Adrenal gland (tissue), 9 donors: ENCODE measurements at regions not wholly inside any gene's neighbourhood (a gene's known extent, or its start where the extent isn't known, plus 50 kb on each side); places are given as distances from the start of the nearest gene placed in this dataset.

Source experiments
- DNase-seq, 7 donors: peaks; one replicate each; pipeline ENCODE4 v3.0.0-alpha.2; 2019 to 2020
- H3K27ac ChIP-seq, 5 donors: fragments of 200-600 bp; sonication (generic) in 4 of 5; 1 replicate in 3 of 5; 2 replicates in 2 of 5; pipeline versions ENCODE4 v1.5.1 to v1.8.0; 2016 to 2020; ENCODE audit warnings: mild to moderate bottlenecking in 1 of 5
- H3K27me3 ChIP-seq: fragments of 200-600 bp; 2 replicates; pipeline ENCODE4 v1.8.0; 2021
- H3K36me3 ChIP-seq, 2 donors: fragments of 200-600 bp; replicated peaks in 1 of 2; 1 replicate in 1 of 2; 2 replicates in 1 of 2; pipeline versions ENCODE4 v1.5.1 to v1.8.0; 2018 to 2022
- H3K4me1 ChIP-seq, 2 donors: fragments of 200-600 bp; replicated peaks in 1 of 2; 1 replicate in 1 of 2; 2 replicates in 1 of 2; pipeline versions ENCODE4 v1.5.1 to v1.8.0; 2018 to 2021
- H3K4me3 ChIP-seq, 4 donors: fragments of 200-600 bp; sonication (generic) in 3 of 4; one replicate each; pipeline ENCODE4 v1.5.1; 2016 to 2018
- H3K9me3 ChIP-seq, 3 donors: fragments of 200-600 bp; sonication (generic) in 1 of 3; replicated peaks in 1 of 3; 1 replicate in 2 of 3; 2 replicates in 1 of 3; pipeline versions ENCODE4 v1.5.1 to v1.8.0; 2016 to 2021
- CTCF ChIP-seq, 6 experiments: fragments of 450-650 bp in 4 of 6; fragments of 200-600 bp in 2 of 6; sonication (generic) in 1 of 6; IDR thresholded peaks; 1 replicate in 5 of 6; 2 replicates in 1 of 6; pipeline versions ENCODE4 v1.5.1 to v1.8.0; 2016 to 2021; ENCODE audit warnings: antibody characterized with exemption in 6 of 6, mild to moderate bottlenecking in 2 of 6, moderate library complexity in 1 of 6
- POLR2A ChIP-seq, 2 donors: fragments of 450-650 bp; IDR thresholded peaks; one replicate each; pipeline ENCODE4 v1.6.1; 2017; ENCODE audit warnings: antibody characterized with exemption in 2 of 2, mild to moderate bottlenecking in 2 of 2, moderate library complexity in 1 of 2
- WGBS, 4 donors: extraction: QIAGEN DNeasy Blood & Tissue Kit in 2 of 4; methylation state at CpG; one replicate each; pipeline versions ENCODE4 v1.1.5 to v1.1.7; 2013 to 2017; 5-methylcytosine and 5-hydroxymethylcytosine counted together
- intact Hi-C, 2 donors: fragments of 100-400 bp; cut with DNase I; formaldehyde crosslinking; loops; one replicate each; pipeline versions ENCODE4 v1.14.1 to v1.15.0; 2022 to 2023
- donor health status: healthy with polysubstance abuse.
- donor health status: Bipolar disorder and iron deficiency.
- donor health status: DM: yes; HTN: yes; CAD: no.
- donor health status: DM: no; HTN: no; CAD: no.
- donor health status: DM: no; HTN: no; CAD: no.

GRCh38 chr9:7481570-7481969, 318.0 kb downstream of the DMAC1 start:
- intact Hi-C loops = no loop called here
- no peak for TF ChIP-seq POLR2A (IDR thresholded peaks at IDR 0.05)
- Histone ChIP-seq H3K9me3 (no peaks in the 10 kb centered on the region), H3K4me1 (no peaks in the 10 kb centered on the region), H3K4me3 (no peak overlapping the region), H3K27me3 (no peaks in the 10 kb centered on the region), H3K36me3 (no peaks in the 10 kb centered on the region), H3K27ac (no peak overlapping the region)
- DNase-seq = no peak

- Histone ChIP-seq H3K4me1 (no peaks in the 10 kb centered on the region), H3K4me3 (no peak overlapping the region), H3K27me3 (no peaks in the 10 kb centered on the region), H3K27ac (no peak overlapping the region), H3K9me3 (no peaks in the 10 kb centered on the region), H3K36me3 (no peaks in the 10 kb centered on the region)
- intact Hi-C loops = no loop called here
- no peak for DNase-seq
- WGBS, 4 donors = 60 to 81% (median 73%) methylated on average over 4 of the region's 4 CpGs
- TF ChIP-seq POLR2A (IDR thresholded peaks at IDR 0.05) = no peak
- TF ChIP-seq CTCF (IDR thresholded peaks at IDR 0.05) = no peak
Measured at GRCh38 chr9:7479300-7479699, 320.3 kb downstream of the DMAC1 start.

- WGBS, 4 donors = 80 to 90% (median 85%) methylated on average over 2 of the region's 2 CpGs
- no peak for TF ChIP-seq POLR2A (IDR thresholded peaks at IDR 0.05)
- no peak for TF ChIP-seq CTCF (IDR thresholded peaks at IDR 0.05)
Measured at GRCh38 chr9:7478646-7479045, 320.9 kb downstream of the DMAC1 start.

GRCh38 chr9:7467186-7467585, 332.4 kb downstream of the DMAC1 start:
- WGBS, 4 donors = 53 to 63% (median 60%) methylated on average over 2 of the region's 2 CpGs
- H3K9me3 ChIP-seq = no peaks in the 10 kb centered on the region
- H3K36me3 ChIP-seq = no peaks in the 10 kb centered on the region
- intact Hi-C loops = no loop called here
- no peaks in the 10 kb centered on the region for H3K27me3 ChIP-seq
- H3K27ac ChIP-seq = no peak overlapping the region
- TF ChIP-seq CTCF (IDR thresholded peaks at IDR 0.05) (no peak), POLR2A (IDR thresholded peaks at IDR 0.05) (no peak)
- no peak for DNase-seq
- H3K4me3 ChIP-seq = no peak overlapping the region
- no peaks in the 10 kb centered on the region for H3K4me1 ChIP-seq

More at GRCh38 chr9:7478646-7479045, 320.9 kb downstream of the DMAC1 start:
- Histone ChIP-seq H3K27ac (no peak overlapping the region), H3K27me3 (no peaks in the 10 kb centered on the region), H3K9me3 (no peaks in the 10 kb centered on the region), H3K36me3 (no peaks in the 10 kb centered on the region), H3K4me3 (no peak overlapping the region), H3K4me1 (no peaks in the 10 kb centered on the region)
- intact Hi-C loops = no loop called here
- DNase-seq = no peak

- intact Hi-C loops = no loop called here
- no peak for DNase-seq
- no peaks in the 10 kb centered on the region for H3K4me1 ChIP-seq
- H3K36me3 ChIP-seq = no peaks in the 10 kb centered on the region
- no peak overlapping the region for H3K27ac ChIP-seq
- H3K27me3 ChIP-seq = no peaks in the 10 kb centered on the region
- no peak overlapping the region for H3K4me3 ChIP-seq
- no peaks in the 10 kb centered on the region for H3K9me3 ChIP-seq
- no peak for TF ChIP-seq CTCF (IDR thresholded peaks at IDR 0.05)
- TF ChIP-seq POLR2A (IDR thresholded peaks at IDR 0.05) = no peak
- 74 to 86% (median 76%) methylated on average over 4 of the region's 4 CpGs for WGBS, 4 donors
Measured at GRCh38 chr9:7461791-7462190, 337.8 kb downstream of the DMAC1 start.
